ENCODE measurements at regions not wholly inside any gene's neighbourhood (a gene's known extent, or its start where the extent isn't known, plus 50 kb on each side); places are given as distances from the start of the nearest gene placed in this dataset.

- Histone ChIP-seq H3K36me3 (ENCODE audit: control insufficient read depth, insufficient read depth, low read length) (no peaks in the 10 kb centered on the region), H3K9me3 (replicated peaks; ENCODE audit: control insufficient read depth, low read depth, low read length) (no peaks in the 10 kb centered on the region), H3K4me1 (ENCODE audit: control insufficient read depth, insufficient read depth, low read length) (no peaks in the 10 kb centered on the region), H3K27ac (ENCODE audit: low read length) (no peak overlapping the region), H3K4me3 (ENCODE audit: low read length) (no peak overlapping the region), H3K27me3 (ENCODE audit: control insufficient read depth, insufficient read depth, low read length) (peaks cover 17% of the 10 kb centered on the region)
- 58% methylated on average over 2 of the region's 5 CpGs for WGBS (ENCODE audit: insufficient coverage)
- no peak for DNase-seq
Measured at GRCh38 chr10:121129266-121129665, 278.1 kb downstream of the WDR11 start.

GRCh38 chr10:121130382-121130781 is 279.2 kb downstream of the WDR11 start:
- Histone ChIP-seq H3K27ac (ENCODE audit: low read length) (no peak overlapping the region), H3K9me3 (replicated peaks; ENCODE audit: control insufficient read depth, low read depth, low read length) (no peaks in the 10 kb centered on the region), H3K4me1 (ENCODE audit: control insufficient read depth, insufficient read depth, low read length) (no peaks in the 10 kb centered on the region), H3K36me3 (ENCODE audit: control insufficient read depth, insufficient read depth, low read length) (no peaks in the 10 kb centered on the region), H3K4me3 (ENCODE audit: low read length) (no peak overlapping the region), H3K27me3 (ENCODE audit: control insufficient read depth, insufficient read depth, low read length) (peaks cover 18% of the 10 kb centered on the region)
- DNase-seq = no peak
- WGBS (ENCODE audit: insufficient coverage) = 95% methylated on average over 3 of the region's 5 CpGs

- H3K4me3 ChIP-seq (ENCODE audit: low read length) = no peak overlapping the region
- H3K27me3 ChIP-seq (ENCODE audit: control insufficient read depth, insufficient read depth, low read length) = peaks cover 16% of the 10 kb centered on the region
- no peaks in the 10 kb centered on the region for H3K4me1 ChIP-seq (ENCODE audit: control insufficient read depth, insufficient read depth, low read length)
- WGBS (ENCODE audit: insufficient coverage) = 70% methylated on average over 2 of the region's 5 CpGs
- no peaks in the 10 kb centered on the region for H3K9me3 ChIP-seq (replicated peaks; ENCODE audit: control insufficient read depth, low read depth, low read length)
- H3K36me3 ChIP-seq (ENCODE audit: control insufficient read depth, insufficient read depth, low read length) = no peaks in the 10 kb centered on the region
- H3K27ac ChIP-seq (ENCODE audit: low read length) = no peak overlapping the region
- no peak for DNase-seq
Measured at GRCh38 chr10:121131014-121131413, 279.9 kb downstream of the WDR11 start.

GRCh38 chr10:121131426-121132265 is 280.5 kb downstream of the WDR11 start:
- Histone ChIP-seq H3K27ac (ENCODE audit: low read length) (no peak overlapping the region), H3K4me3 (ENCODE audit: low read length) (no peak overlapping the region), H3K36me3 (ENCODE audit: control insufficient read depth, insufficient read depth, low read length) (no peaks in the 10 kb centered on the region), H3K9me3 (replicated peaks; ENCODE audit: control insufficient read depth, low read depth, low read length) (no peaks in the 10 kb centered on the region), H3K4me1 (ENCODE audit: control insufficient read depth, insufficient read depth, low read length) (no peaks in the 10 kb centered on the region), H3K27me3 (ENCODE audit: control insufficient read depth, insufficient read depth, low read length) (peaks cover 14% of the 10 kb centered on the region)
- peak; percentile 80 for DNase-seq
- WGBS (ENCODE audit: insufficient coverage) = 52% methylated on average over 8 of the region's 9 CpGs

- Histone ChIP-seq H3K9me3 (replicated peaks; ENCODE audit: control insufficient read depth, low read depth, low read length) (no peaks in the 10 kb centered on the region), H3K36me3 (ENCODE audit: control insufficient read depth, insufficient read depth, low read length) (no peaks in the 10 kb centered on the region), H3K4me3 (ENCODE audit: low read length) (no peak overlapping the region), H3K27me3 (ENCODE audit: control insufficient read depth, insufficient read depth, low read length) (peaks cover 14% of the 10 kb centered on the region), H3K27ac (ENCODE audit: low read length) (no peak overlapping the region), H3K4me1 (ENCODE audit: control insufficient read depth, insufficient read depth, low read length) (no peaks in the 10 kb centered on the region)
- 83% methylated on average over 1 of the region's 1 CpG for WGBS (ENCODE audit: insufficient coverage)
- no peak for DNase-seq
Measured at GRCh38 chr10:121132273-121132672, 281.1 kb downstream of the WDR11 start.

- Histone ChIP-seq H3K4me1 (ENCODE audit: control insufficient read depth, insufficient read depth, low read length) (no peaks in the 10 kb centered on the region), H3K27me3 (ENCODE audit: control insufficient read depth, insufficient read depth, low read length) (peaks cover 14% of the 10 kb centered on the region), H3K36me3 (ENCODE audit: control insufficient read depth, insufficient read depth, low read length) (no peaks in the 10 kb centered on the region), H3K4me3 (ENCODE audit: low read length) (no peak overlapping the region), H3K27ac (ENCODE audit: low read length) (no peak overlapping the region), H3K9me3 (replicated peaks; ENCODE audit: control insufficient read depth, low read depth, low read length) (no peaks in the 10 kb centered on the region)
- DNase-seq = no peak
- WGBS (ENCODE audit: insufficient coverage) = 85% methylated on average over 6 of the region's 7 CpGs
Measured at GRCh38 chr10:121133901-121134300, 282.7 kb downstream of the WDR11 start.

GRCh38 chr10:121134711-121135110 is 283.5 kb downstream of the WDR11 start:
- DNase-seq = no peak
- no peaks in the 10 kb centered on the region for H3K9me3 ChIP-seq (replicated peaks; ENCODE audit: control insufficient read depth, low read depth, low read length)
- no peaks in the 10 kb centered on the region for H3K4me1 ChIP-seq (ENCODE audit: control insufficient read depth, insufficient read depth, low read length)
- WGBS (ENCODE audit: insufficient coverage) = no CpG with 5 or more reads among the region's 1 CpG
- no peak overlapping the region for H3K4me3 ChIP-seq (ENCODE audit: low read length)
- H3K36me3 ChIP-seq (ENCODE audit: control insufficient read depth, insufficient read depth, low read length) = no peaks in the 10 kb centered on the region
- H3K27ac ChIP-seq (ENCODE audit: low read length) = no peak overlapping the region
- peaks cover 10% of the 10 kb centered on the region for H3K27me3 ChIP-seq (ENCODE audit: control insufficient read depth, insufficient read depth, low read length)

GRCh38 chr10:121135512-121135911 is 284.4 kb downstream of the WDR11 start:
- Histone ChIP-seq H3K27ac (ENCODE audit: low read length) (no peak overlapping the region), H3K9me3 (replicated peaks; ENCODE audit: control insufficient read depth, low read depth, low read length) (no peaks in the 10 kb centered on the region)
- WGBS (ENCODE audit: insufficient coverage) = no CpG with 5 or more reads among the region's 4 CpGs

GRCh38 chr10:121137533-121137932 is 286.4 kb downstream of the WDR11 start:
- Histone ChIP-seq H3K4me1 (ENCODE audit: control insufficient read depth, insufficient read depth, low read length) (no peaks in the 10 kb centered on the region), H3K27me3 (ENCODE audit: control insufficient read depth, insufficient read depth, low read length) (peaks cover 5% of the 10 kb centered on the region), H3K27ac (ENCODE audit: low read length) (no peak overlapping the region), H3K9me3 (replicated peaks; ENCODE audit: control insufficient read depth, low read depth, low read length) (no peaks in the 10 kb centered on the region), H3K36me3 (ENCODE audit: control insufficient read depth, insufficient read depth, low read length) (no peaks in the 10 kb centered on the region), H3K4me3 (ENCODE audit: low read length) (no peak overlapping the region)
- peak; percentile 82 for DNase-seq
- WGBS (ENCODE audit: insufficient coverage) = no CpG with 5 or more reads among the region's 1 CpG

More at GRCh38 chr10:121135512-121135911, 284.4 kb downstream of the WDR11 start:
- Histone ChIP-seq H3K36me3 (ENCODE audit: control insufficient read depth, insufficient read depth, low read length) (no peaks in the 10 kb centered on the region), H3K4me1 (ENCODE audit: control insufficient read depth, insufficient read depth, low read length) (no peaks in the 10 kb centered on the region), H3K4me3 (ENCODE audit: low read length) (no peak overlapping the region), H3K27me3 (ENCODE audit: control insufficient read depth, insufficient read depth, low read length) (peaks cover 5% of the 10 kb centered on the region)
- no peak for DNase-seq

GRCh38 chr10:121138112-121138860 is 287.1 kb downstream of the WDR11 start:
- no peaks in the 10 kb centered on the region for H3K36me3 ChIP-seq (ENCODE audit: control insufficient read depth, insufficient read depth, low read length)
- WGBS (ENCODE audit: insufficient coverage) = 57% methylated on average over 7 of the region's 13 CpGs
- peaks cover 5% of the 10 kb centered on the region for H3K27me3 ChIP-seq (ENCODE audit: control insufficient read depth, insufficient read depth, low read length)
- no peak for DNase-seq
- H3K27ac ChIP-seq (ENCODE audit: low read length) = no peak overlapping the region
- H3K4me3 ChIP-seq (ENCODE audit: low read length) = no peak overlapping the region
- no peaks in the 10 kb centered on the region for H3K4me1 ChIP-seq (ENCODE audit: control insufficient read depth, insufficient read depth, low read length)
- no peaks in the 10 kb centered on the region for H3K9me3 ChIP-seq (replicated peaks; ENCODE audit: control insufficient read depth, low read depth, low read length)
